GM20000 (cell line): ENCODE measurements at regions not wholly inside any gene's neighbourhood (a gene's known extent, or its start where the extent isn't known, plus 50 kb on each side); places are given as distances from the start of the nearest gene placed in this dataset.

Source experiments
- DNase-seq: peaks from one replicate; pipeline ENCODE4 v3.0.0; 2012; ENCODE audit warnings: low spot score
- TF ChIP-seq, protein P1 (sequence below): IDR thresholded peaks from 2 replicates; pipeline ENCODE4 v1.5.1; 2012; ENCODE audit warnings: mild to moderate bottlenecking, control low read depth; ENCODE audit errors: extremely low read depth, missing control alignments

DNA sequence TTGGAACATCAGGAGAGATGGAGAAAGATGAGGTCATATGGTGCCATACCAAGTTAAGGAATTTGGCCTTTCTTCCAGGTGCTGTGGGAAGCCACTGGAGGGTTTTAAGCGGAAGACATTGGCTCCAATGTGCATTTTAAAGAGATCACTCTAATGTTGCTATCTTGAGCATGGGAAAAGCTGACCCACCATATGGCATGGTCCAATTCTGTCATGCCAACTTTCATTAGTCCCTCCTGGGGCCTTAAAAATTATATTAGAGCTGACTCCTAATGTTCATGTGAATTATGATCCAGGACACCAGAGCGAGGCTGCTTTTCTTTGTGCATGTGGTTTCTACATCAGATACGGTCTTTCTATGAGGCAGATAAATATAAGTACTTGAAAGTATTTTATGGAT is 335.0 kb upstream of the TSHZ2 start:
- TF ChIP-seq, protein P1, sequence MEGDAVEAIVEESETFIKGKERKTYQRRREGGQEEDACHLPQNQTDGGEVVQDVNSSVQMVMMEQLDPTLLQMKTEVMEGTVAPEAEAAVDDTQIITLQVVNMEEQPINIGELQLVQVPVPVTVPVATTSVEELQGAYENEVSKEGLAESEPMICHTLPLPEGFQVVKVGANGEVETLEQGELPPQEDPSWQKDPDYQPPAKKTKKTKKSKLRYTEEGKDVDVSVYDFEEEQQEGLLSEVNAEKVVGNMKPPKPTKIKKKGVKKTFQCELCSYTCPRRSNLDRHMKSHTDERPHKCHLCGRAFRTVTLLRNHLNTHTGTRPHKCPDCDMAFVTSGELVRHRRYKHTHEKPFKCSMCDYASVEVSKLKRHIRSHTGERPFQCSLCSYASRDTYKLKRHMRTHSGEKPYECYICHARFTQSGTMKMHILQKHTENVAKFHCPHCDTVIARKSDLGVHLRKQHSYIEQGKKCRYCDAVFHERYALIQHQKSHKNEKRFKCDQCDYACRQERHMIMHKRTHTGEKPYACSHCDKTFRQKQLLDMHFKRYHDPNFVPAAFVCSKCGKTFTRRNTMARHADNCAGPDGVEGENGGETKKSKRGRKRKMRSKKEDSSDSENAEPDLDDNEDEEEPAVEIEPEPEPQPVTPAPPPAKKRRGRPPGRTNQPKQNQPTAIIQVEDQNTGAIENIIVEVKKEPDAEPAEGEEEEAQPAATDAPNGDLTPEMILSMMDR: no peak
- no peak for DNase-seq

DNA sequence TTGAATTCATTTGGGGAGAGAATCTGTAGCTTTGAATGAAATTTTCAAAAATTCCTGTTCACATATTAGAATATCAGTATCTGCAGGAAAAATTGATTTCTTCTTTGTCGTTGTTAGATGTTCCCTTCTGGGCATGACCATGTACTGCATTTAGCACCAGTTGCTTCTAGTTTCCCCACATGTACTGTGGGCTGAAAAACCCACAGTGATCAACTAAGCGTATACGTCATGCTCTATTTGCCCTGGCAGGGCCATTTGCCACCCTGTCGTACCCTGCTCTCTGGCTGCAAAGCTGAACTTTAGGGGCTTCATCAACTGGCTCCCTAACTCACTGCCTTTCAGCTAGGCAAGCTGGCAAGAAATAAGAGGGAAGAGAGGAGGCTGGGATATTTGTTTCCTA is 340.7 kb upstream of the TSHZ2 start:
- TF ChIP-seq, protein P1: no peak
- DNase-seq: no peak

DNA sequence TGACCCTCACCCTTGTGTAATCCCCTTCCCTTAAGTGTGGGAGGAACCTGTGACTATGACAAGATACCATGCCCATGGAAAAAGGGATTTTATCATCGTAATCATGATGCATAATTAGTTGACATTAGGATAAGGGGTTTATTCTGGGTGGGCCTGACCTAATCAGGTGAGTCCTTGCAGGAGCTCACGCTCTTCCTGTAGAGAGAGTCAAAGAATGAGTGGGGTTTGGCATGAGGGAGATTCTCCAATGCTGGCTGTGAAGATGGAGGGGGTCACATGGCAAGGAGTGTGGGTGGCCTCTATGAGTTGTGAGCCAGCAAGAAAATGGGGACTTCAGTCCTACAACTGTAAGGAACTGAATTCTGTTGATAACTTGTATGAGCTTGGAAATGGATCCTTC is 342.0 kb upstream of the TSHZ2 start:
- DNase-seq: no peak
- TF ChIP-seq, protein P1: no peak

DNA sequence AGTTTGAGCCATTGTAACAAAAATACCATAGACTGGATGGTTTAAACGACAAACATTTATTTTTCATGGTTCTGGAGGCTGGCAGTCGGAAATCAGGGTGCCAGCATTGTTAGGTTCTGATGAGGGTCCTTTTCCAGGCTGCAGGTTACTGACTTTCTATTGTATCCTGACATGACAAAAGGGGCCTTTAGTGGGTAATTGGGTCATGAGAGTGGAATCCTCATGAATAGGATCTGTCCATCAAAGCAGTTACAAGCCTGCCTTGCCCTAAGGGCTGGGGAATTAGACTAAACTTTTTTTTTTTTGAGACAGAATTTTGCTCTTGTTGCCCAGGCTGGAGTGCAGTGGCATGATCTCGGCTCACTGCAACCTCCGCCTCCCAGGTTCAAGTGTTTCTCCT is 347.9 kb upstream of the TSHZ2 start:
- TF ChIP-seq, protein P1: no peak
- DNase-seq: no peak

DNA sequence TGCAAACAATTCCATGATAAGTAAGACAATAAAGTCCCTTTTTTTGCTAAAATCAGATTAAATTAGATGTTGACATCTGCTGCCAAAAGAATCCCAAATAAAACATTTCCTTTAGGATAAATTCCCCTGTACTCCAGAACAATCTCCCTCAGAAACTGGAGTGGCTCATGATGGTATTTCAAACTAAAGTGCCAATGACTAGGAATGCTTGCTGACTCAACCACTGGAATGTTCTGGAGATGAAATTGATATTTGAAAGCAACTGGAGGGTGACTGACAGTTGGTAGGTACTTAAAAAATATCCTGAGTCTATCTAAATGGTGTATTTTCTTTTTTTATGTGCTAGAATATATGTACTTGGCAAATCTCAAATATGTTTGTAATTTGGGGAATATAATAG is 350.1 kb upstream of the TSHZ2 start:
- TF ChIP-seq, protein P1: no peak
- no peak for DNase-seq

DNA sequence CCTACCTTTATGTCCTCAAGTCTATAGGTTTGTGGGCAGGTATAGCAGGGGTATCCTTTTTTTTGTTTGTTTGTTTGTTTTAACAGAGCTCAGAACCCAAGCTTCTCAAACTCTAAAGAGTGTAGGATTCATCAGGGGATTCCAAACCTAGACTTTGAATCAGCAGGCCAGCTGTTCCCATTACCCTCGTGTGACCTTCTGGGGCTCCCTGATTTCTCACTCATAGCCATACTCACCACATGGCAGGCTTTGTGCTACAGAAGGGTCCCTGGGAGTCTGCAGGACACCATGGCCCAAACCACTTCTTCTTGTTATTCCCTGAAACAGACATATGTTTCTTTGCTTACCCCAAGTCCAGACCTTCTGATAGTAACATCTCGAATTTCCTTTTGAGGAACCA is 350.8 kb upstream of the TSHZ2 start:
- DNase-seq: no peak
- TF ChIP-seq, protein P1: no peak

DNA sequence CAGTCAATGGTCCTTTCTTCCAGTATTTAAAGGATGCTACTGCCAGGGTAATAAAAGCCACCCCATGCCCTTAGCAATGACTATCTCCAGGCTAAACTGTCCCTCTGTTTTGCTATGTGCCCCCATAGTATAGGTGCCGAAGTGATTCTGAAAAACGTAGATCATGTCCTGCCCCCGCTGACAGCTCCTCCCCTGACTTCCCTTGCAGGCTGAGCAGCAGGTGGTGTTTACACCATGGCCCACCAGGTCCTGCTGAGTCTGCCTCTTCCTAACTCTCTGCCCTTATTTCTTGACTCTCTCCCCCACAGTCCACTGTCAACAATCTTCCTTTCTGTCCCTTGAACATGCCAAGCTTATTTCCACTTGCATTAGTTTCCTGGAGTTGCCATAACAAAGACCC is 352.5 kb upstream of the TSHZ2 start:
- DNase-seq: no peak
- TF ChIP-seq, protein P1: no peak
